ENCODE measurements at regions not wholly inside any gene's neighbourhood (a gene's known extent, or its start where the extent isn't known, plus 50 kb on each side); places are given as distances from the start of the nearest gene placed in this dataset.

DNA sequence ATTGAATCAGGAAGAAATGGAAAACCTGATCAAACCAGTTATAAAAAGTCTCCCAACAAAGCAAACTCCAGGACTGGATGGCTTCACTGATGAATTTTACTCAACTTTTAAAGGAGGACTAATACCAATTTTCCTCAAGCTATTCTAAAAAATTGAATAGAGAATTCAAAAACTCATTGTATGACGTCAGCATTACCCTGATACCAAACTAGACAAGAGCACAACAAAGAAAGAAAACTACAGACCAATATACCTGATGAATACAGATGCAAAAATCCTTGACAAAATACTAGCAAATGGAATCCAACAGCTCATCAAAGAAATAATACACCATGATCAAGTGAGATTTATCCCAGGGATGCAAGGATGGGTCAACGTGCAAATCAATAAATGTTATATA lies 172.9 kb downstream of the FNDC1 start:
- TF ChIP-seq POLR2A (IDR thresholded peaks at IDR 0.05) = no peak
- TF ChIP-seq, protein P1, sequence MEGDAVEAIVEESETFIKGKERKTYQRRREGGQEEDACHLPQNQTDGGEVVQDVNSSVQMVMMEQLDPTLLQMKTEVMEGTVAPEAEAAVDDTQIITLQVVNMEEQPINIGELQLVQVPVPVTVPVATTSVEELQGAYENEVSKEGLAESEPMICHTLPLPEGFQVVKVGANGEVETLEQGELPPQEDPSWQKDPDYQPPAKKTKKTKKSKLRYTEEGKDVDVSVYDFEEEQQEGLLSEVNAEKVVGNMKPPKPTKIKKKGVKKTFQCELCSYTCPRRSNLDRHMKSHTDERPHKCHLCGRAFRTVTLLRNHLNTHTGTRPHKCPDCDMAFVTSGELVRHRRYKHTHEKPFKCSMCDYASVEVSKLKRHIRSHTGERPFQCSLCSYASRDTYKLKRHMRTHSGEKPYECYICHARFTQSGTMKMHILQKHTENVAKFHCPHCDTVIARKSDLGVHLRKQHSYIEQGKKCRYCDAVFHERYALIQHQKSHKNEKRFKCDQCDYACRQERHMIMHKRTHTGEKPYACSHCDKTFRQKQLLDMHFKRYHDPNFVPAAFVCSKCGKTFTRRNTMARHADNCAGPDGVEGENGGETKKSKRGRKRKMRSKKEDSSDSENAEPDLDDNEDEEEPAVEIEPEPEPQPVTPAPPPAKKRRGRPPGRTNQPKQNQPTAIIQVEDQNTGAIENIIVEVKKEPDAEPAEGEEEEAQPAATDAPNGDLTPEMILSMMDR (IDR thresholded peaks at IDR 0.05) = no peak

Measured in thyroid gland (tissue), 4 donors.